HUDEP-2 (cell line): ENCODE measurements at regions not wholly inside any gene's neighbourhood (a gene's known extent, or its start where the extent isn't known, plus 50 kb on each side); places are given as distances from the start of the nearest gene placed in this dataset.
"Not testable (repeated sequence)": the region's sequence is repeated elsewhere in the genome, so short reads cannot be mapped to it uniquely, and the experiment has no call there.

Source experiments
- DNase-seq, 76 experiments: peaks; one replicate each; lab custom pipeline; 2025; ENCODE audit not compliant: unreplicated experiment in 76 of 76; lab: John Stamatoyannopoulos, UW

DNA sequence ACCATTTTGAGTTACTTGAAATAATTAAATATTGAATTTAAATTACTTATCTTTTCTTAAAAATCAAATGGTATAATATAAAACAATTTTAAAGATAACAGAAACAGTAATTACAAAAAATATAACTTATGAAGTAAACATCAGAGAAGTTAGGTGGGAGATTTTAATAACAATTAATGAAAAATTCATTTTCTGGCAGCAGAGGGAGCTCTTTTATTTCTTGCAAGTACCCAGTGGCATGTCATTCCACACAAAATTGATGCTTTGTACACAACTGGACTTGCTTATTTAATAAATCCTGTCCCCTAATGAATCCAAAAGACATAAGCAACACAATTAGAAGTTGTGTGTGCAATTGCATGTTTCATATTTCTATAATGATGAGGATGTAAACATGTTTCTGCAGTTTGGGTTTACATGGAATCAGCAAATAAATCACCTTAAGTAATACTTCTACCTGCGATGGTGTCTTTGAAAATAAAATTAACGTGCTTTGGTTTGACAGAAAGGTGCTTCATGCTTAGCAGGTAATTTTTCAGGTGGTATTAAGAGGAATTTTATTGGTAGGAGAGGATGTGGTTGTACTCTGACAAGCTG, 861.3 kb downstream of the ZPLD1 start:
- peak in 7 of 76 experiments; percentile 2 to 8 (median 5) for DNase-seq

DNA sequence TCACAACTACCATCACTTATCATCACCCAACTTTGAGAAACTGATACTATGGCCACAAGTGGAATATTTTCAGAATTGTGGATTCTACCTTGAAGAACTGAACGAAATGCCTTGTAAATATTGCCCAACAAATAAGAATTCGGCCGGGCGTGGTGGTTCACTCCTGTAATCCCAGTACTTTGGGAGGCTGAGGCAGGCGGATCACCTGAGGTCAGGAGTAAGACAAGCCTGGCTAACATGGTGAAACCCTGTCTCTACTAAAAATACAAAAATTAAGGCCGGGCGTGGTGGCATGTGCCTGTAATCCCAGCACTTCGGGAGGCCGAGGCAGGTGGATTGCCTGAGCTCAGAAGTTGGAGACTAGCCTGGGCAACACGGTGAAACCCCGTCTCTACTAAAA, 862.7 kb downstream of the ZPLD1 start:
- not testable (repeated sequence) for DNase-seq

DNA sequence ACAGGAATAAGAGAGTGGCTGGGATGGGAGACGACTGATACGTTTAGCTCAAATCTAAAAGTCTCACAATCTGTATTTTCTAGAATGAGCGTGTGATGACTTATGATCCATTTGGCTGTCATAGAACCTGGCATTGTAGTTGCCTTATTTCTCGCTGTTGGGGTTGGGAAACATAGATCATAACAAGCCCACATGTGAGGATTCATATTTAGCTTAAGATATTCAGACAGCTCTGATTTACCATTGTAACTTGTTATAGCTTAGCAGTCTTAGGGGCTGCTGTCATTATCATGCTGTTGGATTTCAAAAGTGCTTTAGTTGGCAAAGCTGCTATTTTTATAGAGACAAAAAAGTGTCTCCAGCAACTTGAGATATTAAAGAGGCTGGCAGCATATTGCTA, 871.3 kb downstream of the ZPLD1 start:
- no peak for DNase-seq

DNA sequence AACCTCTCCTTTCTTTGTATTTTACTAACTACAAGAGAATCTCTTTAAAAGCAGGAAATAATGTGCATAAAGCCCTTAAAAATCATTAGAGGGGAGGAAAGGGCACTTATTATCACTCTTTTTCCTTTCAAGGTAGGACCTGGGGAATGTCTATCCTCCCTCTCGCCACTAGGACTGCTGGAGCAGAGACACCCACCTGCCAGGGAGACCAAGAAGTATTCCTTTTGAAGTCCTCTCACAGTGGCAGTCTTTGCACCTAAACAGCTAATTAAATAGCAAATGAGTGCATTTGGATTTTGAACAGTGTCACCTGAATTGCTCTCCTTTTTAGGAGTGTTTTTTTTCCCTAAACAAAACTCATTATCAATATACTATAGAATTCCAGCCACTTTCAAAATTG, 874.1 kb downstream of the ZPLD1 start:
- no peak for DNase-seq

DNA sequence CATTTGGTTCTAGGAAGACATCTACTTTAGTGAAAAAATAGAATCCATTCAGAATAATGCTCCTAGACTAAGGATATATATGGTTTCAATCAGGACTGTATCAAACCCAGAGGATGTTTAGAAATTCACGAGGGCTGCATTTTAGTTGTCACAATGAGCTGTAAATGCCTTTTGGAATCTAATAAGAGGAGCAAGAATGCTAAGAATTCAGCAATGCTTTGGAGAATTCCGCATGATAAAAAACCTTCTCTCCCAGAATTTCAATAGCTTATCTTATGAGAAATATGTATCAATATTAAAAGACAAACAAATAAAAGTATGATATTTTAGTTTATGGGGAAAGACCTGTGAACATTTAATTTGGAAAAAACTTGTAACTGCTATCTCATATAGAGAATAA, 885.1 kb downstream of the ZPLD1 start:
- no peak for DNase-seq

DNA sequence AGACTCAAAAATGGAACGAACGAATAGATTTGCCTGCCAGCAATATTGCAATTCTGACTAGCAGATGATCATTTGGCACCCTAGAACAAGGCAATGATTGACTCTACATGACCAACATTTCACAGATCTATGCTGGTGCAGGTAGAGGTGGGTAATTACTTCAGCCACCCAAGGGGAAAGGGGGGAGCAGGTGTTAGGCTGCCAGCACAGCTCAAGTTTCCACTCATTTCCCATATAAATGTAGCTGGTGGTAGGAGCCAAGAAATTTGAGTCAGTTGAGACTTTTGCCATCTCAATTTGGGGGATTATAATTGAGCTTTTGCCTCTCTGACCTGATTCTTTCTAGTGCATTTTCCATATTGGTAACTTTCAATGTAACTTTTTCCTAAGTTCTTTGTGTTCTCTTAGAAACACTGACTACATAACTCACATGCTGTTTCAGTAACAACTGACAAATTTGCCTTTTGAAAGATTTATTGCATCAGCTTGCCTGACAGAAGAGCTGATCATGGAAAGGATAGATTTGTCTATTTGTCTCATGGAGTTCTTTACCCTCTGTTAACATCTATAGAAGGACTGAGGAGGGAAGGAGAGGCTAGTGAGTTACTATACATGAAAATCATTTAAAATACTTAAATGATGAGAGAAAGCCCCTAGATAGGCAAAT, 902.5 kb downstream of the ZPLD1 start:
- DNase-seq = no peak

DNA sequence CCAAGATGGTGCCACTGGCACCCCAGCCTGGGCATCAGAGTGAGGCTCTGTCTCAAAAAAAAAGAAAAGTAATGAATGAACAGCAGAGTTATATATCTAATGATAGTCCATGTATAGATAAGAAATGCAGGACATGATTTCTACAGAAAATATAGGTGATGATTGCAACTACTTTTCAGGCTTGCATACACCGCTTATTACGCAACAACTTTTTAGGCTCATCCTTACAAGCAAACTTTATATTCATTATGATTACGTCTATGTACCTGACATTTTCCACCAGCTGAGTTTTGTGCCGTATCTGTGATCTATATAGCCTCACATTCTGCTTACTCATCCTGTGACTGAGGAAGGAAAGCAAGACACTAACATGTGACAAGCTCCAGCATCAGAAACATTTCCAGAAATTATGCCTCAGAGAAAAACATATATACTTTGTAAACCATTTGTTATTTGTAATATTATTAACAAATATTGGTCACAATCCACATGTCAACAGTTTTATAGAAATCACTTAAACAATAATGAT, 906.3 kb downstream of the ZPLD1 start:
- no peak for DNase-seq

DNA sequence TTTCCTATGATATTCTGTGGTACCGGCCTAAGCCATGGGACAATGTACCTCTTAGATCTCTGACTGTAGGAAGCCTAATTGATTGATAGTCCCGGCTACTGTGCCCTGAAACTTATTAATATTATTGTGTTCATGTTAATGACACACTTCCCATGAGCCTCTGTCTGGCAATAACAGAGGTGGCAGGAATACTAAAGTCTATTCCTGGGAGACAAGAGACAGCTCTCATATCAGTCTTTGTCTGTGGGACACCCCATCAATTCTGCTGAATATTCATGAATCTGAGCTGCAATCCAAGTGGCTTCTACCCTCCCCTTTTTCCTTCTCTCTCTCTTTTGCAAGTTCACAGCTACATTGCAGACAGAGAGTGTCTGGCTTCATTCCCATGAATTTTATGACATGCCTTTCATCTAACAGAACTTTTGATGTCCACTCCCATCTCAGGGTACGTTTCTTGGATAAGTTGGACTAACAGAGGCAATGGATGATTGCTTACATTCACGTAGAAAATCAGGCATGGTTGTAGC, 907.5 kb downstream of the ZPLD1 start:
- no peak for DNase-seq

DNA sequence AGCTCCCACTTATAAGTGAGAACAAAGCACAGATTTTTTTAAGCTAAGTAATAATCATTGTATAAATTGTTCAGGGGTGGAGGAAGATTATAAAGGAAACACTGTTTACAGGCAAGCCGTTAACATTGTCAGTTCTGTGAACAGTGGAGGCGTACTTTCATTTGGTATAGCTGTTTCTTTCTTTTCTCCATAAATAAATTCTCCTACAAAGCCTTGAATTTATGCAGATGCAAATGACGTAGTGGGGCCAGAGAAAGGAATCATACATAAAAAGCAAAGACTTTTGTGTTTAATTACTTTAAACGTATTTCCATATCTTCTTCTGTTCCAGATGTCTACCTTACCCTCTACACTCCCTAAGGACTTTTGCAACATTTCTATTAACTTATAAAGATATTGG, 914.9 kb downstream of the ZPLD1 start:
- no peak for DNase-seq

DNA sequence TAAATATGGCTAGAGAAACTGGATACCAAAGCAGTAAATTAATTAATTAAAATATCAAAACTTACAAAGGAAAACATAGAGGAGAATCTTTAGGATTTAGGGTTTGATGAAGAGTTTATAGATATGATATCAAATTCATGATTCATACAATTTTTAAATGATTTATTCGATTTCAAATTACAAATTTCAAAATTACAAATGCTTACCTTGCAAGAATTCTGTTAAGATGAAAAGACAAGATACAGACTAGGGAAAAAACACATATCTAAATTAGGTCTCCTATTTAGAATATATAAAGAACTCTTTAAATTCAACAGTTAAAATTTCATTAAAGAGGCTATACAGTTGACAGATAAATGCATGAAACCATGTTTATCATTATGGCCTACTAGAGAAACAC, 930.7 kb downstream of the ZPLD1 start:
- DNase-seq = no peak

DNA sequence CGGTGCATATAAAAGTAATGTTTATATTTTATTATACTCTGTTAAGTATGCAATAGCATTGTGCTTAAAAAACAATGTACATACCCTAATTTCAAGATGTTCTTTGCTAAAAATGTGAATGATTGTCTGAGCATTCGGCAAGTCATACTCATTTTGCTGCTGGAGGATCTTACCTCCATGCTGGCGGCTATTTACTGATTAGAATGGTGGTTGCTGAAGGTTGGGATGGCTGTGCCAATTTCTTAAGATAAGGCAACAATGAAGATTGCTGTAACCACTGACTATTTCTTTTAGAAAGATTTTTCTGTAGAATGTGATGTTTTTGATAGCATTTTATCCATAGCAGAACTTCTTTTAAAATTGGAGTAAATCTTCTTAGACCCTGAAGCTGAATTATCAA, 932.7 kb downstream of the ZPLD1 start:
- DNase-seq = no peak

DNA sequence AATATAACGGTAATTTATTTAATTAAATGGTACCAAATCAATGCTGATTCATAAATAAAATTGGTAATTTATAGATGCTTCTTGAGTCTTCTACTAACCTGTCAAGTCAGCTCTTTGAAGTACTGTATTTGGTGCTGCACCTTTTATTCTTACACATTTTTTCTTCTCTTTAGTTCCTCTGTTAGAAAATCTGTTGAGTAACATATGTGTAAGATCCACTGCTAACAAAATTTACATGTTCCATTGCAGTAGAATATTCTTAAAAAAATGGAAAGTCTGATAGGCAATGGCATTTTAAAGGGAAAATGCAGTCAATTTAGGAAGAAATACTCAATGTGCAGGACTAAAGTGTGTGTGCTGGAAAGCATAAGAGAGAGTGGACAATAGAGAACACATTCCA, 936.6 kb downstream of the ZPLD1 start:
- DNase-seq = no peak

DNA sequence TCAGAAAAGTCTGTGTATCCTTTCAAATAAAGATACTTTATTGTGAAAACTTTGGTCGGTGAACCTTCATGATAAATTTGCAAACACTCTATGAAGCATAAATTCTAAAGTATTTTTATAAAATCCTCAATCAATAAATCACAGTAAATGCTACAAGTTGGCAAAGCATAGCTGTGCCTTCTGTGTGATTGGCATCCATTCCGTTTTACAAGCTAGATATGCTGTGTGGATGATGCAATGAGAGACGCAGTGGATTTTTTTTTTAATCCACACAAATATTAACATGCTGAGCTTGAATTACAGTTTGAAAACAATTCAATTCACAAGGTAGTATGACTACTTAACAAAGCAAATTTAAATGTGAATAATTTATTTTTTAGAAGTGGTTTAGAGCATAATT, 937.2 kb downstream of the ZPLD1 start:
- DNase-seq = no peak

DNA sequence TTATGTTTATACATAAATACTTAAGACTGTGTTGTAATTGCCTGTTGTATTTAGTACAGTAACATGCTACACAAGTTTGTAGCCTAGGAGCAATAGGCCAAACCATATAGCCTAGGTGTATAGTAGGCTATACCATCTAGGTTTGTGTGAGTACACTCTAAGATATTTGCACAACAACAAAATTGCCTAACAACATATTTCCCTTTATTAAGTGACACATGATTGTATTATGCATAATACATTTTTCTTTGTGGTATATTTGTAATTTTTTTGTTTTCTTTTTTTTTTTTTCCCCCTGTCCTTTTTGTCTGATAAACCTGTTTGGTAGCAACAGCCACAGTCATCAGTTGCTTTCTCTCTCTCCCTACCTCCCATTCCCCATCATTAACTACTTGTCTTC, 945.6 kb downstream of the ZPLD1 start:
- DNase-seq = no peak

DNA sequence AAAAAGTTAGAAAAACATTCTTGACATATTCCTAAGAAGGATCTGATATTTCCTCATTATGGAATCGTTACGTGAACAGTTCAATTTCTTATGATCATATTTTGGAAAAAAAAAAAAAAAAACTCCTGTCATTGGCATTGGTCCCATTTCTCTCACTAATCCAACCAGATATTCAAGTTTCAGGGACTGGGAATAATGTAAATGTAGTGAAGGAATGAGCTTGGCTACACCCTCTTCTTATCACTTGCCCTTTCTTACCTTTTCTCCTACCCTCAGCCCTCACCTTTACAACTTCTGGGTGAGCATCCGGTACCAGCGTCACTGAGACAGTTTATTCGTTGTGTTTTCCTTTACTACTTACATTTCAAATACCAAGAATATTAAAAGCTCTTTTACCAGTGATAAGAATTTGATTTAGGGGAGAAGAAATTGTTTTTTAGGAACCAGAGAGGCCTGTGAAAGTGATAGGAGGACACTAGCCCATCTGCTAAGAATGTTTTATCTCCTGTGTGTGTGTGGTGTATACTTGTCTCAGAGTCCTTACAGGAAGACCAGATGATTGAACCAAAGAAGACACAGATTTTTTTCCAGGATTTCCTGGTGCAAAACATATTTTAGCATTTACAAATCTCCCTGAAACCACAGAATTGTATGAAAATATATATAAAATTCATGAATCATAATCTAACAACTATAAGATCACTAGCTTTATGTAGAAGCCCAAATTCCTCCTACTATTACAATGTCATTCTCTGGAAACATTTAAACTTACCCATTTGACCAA, 946.7 kb downstream of the ZPLD1 start:
- no peak for DNase-seq

DNA sequence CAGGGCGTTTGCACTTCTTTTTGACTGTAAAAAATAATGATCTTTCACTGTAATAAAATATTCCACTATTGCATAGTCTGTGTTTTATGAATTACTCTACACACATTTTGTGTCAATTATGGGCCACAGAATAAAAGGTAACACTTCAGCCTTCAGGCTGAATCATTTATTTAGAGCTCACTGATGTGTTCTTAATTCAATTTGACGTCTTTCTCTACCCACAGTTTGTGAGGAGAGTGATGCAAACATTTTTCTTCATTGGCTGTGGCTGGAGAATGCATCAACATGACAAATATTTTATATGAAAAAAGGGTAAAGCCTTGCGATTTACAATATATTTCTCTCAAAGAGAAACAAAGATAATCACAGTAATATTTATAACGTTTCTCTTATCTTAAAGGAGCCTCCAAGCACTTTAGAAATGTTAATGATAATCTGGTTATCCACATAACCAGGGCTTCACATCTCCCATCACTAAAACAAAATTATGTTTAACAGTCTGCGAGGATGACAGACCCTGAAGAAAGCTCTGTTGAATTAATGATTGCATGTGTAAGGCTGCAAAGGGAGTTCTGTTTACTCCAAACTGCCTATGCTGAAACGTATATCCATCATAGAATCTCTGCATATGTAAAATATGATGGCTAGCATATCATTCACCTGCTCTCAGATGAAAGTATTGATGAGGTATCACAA, 951.3 kb downstream of the ZPLD1 start:
- no peak for DNase-seq

DNA sequence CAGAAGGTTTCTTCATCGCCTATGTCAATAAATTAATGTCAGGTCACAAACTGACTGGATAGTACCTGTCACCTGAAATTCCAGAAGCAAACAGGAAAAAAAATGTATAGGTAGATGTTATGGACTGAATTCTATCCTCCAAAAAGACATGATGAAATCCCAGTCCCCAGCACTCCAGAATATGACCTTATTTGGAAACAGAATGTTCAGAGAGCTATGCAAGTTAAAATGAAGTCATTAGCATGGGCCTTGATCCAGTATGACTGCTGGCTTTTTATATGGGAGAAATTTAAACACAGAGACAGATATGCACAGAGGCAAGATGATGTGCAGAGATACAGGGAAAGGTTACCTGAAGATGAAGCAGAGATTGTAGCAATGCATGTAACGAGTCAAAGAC, 953.4 kb downstream of the ZPLD1 start:
- no peak for DNase-seq

DNA sequence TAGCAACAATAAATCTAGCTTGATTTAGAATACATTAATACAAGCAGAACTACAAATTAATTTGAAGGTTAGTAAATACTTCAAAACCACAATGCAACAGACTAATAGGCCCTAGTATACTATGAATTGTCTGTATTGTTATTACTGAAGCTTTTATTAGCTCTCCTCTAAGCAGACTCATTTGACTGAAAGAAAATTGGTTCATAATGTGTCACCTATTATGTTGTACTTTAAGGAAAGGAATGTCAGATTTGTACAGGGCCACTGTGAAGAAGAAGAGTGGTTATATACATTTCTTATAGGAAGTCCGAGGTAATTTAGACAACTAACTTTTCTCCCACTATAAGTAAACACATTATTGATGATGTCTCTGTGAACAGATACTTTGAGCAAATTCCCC, 954.5 kb downstream of the ZPLD1 start:
- no peak for DNase-seq

DNA sequence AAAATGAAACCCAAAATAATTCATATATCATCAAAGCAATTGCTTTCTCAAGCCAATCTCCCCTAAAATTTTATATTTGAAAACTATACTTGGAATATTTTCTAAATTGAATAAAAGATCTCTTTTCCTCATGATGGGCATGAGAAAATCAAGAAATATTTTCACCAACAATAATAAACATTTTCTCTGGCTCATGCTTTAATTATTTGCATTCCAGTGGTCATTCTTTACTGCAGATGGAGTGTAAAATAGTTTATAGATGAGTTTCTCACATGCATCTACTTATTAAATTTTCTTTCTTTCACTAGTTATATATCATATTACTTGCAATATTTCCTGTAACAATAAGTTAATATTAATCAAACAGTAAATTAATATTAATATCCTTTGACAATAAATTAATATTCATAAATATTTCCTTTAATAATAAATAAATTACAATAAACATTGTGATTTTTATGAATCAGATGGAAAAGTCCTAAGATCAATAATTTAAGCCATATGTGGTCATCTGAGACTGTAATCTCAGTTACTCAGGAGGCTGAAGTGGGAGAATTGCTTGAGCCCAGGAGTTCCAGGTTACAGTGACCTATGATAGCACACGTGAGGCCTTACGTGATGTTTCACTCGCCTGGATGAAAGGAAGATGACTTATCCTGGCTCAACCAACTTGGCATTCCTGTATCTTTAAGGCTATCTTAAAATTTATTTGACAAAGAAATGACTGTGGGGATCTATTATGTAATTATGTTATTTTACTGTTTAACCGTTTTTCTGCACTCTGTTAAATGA, 958.8 kb downstream of the ZPLD1 start:
- no peak for DNase-seq

DNA sequence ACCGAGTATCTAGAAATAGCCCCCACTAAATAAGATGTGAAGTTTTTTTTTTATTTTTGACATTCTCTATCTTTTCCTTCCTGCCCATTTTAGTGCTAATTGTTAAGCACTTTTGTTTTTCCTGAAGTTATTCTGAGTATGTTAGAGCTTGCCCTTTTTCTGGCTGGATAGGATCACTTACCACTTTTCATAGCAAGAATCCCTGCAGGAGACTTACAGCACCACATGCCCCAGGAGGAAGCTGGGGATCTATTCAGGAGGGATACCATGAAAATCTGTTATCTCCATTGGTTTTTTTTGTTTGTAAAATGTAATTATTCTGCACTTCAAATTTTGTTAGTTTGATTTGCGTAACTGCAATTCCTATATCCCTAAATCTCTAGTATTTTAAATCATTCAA, 968.4 kb downstream of the ZPLD1 start:
- DNase-seq = no peak
